KOPT-K1 (cell line): ENCODE measurements at regions not wholly inside any gene's neighbourhood (a gene's known extent, or its start where the extent isn't known, plus 50 kb on each side); places are given as distances from the start of the nearest gene placed in this dataset.
"Not testable (repeated sequence)": the region's sequence is repeated elsewhere in the genome, so short reads cannot be mapped to it uniquely, and the experiment has no call there.

Experiments used
- H3K27ac ChIP-seq: fragments of 200-600 bp; sonication (generic); 2 replicates; pipeline ENCODE4 v1.5.1; 2016; ENCODE audit warnings: antibody characterized with exemption, mild to moderate bottlenecking, low read depth, low read length; ENCODE audit not compliant: poor library complexity, severe bottlenecking
- H3K36me3 ChIP-seq: fragments of 200-600 bp; sonication (generic); 2 replicates; pipeline ENCODE4 v1.5.1; 2017; ENCODE audit warnings: antibody characterized with exemption, mild to moderate bottlenecking, low read length, moderate library complexity; ENCODE audit not compliant: insufficient read depth
- H3K9me3 ChIP-seq: fragments of 200-600 bp; sonication (generic); 2 replicates; pipeline ENCODE4 v1.5.1; 2017; ENCODE audit warnings: antibody characterized with exemption, low read length, mild to moderate bottlenecking; ENCODE audit not compliant: insufficient read depth, poor library complexity, severe bottlenecking

GRCh38 chr4:44985152-44985551 lies 258.8 kb upstream of the GNPDA2 start:
- Histone ChIP-seq H3K27ac (no peak overlapping the region), H3K9me3 (no peaks in the 10 kb centered on the region), H3K36me3 (no peaks in the 10 kb centered on the region)

DNA sequence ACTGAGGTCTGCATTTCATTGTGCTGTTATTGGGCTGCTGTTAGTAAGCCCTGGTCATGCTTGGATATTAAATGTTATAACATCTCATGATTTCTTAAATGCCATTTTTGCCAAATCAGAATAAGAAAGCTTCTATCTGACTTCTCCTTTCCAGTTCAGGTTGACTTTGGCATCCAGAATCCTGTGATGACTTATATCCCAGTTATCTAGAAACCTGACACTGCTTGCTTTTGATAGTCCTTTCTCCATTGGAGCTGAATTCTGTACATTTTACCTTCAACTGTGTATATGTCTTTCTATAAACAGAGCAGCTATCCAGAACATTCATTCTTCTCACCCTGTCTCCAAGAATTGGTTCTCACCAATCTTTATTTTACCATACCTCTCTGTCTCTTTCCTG lies 257.7 kb upstream of the GNPDA2 start:
- Histone ChIP-seq H3K9me3 (no peaks in the 10 kb centered on the region), H3K27ac (no peak overlapping the region), H3K36me3 (no peaks in the 10 kb centered on the region)

GRCh38 chr4:44983083-44983482 lies 256.7 kb upstream of the GNPDA2 start:
- Histone ChIP-seq H3K9me3 (no peaks in the 10 kb centered on the region), H3K36me3 (no peaks in the 10 kb centered on the region), H3K27ac (no peak overlapping the region)

- no peaks in the 10 kb centered on the region for H3K36me3 ChIP-seq
- H3K27ac ChIP-seq = no peak overlapping the region
- no peaks in the 10 kb centered on the region for H3K9me3 ChIP-seq
Measured at GRCh38 chr4:44978020-44978419, 251.7 kb upstream of the GNPDA2 start.

GRCh38 chr4:44965435-44966095 lies 239.2 kb upstream of the GNPDA2 start:
- Histone ChIP-seq H3K36me3 (no peaks in the 10 kb centered on the region), H3K9me3 (peaks cover 19% of the 10 kb centered on the region), H3K27ac (no peak overlapping the region)

- H3K27ac ChIP-seq, H3K36me3 ChIP-seq: not testable (repeated sequence)
Measured at GRCh38 chr4:44964086-44964485, 237.7 kb upstream of the GNPDA2 start.

GRCh38 chr4:44961001-44961755 lies 234.8 kb upstream of the GNPDA2 start:
- H3K9me3 ChIP-seq = peaks cover 19% of the 10 kb centered on the region

More at GRCh38 chr4:44964086-44964485, 237.7 kb upstream of the GNPDA2 start:
- H3K9me3 ChIP-seq = peaks cover 19% of the 10 kb centered on the region

DNA sequence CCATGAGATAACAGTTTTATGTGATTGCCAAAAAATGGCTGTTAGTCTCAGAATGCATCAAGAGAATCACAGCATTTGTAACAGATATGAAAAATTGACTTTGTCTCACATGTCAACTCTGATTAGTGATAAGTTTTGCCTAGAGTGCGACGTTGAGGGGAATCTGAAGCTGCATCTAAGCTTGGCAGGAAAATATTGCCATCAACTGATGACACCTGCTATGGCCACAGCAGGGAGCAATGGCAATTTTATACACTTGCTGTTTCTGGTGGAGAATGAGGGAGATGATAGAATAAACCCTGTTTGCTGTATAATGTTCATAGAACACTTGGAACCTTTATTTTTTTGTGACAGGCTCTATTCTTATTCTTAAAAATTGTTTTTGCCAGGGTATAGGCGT lies 205.4 kb upstream of the GNPDA2 start:
- no peaks in the 10 kb centered on the region for H3K9me3 ChIP-seq
- H3K36me3 ChIP-seq = no peaks in the 10 kb centered on the region

More at GRCh38 chr4:44961001-44961755, 234.8 kb upstream of the GNPDA2 start:
- Histone ChIP-seq H3K27ac (no peak overlapping the region), H3K36me3 (no peaks in the 10 kb centered on the region)

DNA sequence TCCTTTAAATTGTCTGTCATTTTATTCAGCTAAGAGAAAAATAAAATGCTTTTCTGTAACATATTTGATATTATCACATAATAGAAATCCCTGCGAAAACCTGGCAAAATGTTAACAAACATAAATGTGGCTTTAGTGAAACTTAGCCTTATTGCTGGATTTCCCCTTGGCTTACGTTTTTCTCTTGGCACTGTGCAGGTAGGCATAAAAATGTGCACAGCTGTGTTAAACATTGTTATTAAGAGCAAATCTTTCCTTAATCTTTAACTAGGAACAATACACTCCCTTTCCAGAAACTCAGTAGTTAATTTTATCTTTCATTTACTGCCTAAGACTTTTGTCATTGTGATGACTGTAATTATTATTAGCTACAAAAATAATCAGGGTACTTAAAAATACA lies 202.4 kb upstream of the GNPDA2 start:
- Histone ChIP-seq H3K36me3 (no peaks in the 10 kb centered on the region), H3K9me3 (no peaks in the 10 kb centered on the region), H3K27ac (no peak overlapping the region)

More for the DNA sequence above, 205.4 kb upstream of the GNPDA2 start:
- H3K27ac ChIP-seq = no peak overlapping the region

GRCh38 chr4:44927399-44928380 lies 201.3 kb upstream of the GNPDA2 start:
- H3K36me3 ChIP-seq = no peaks in the 10 kb centered on the region

GRCh38 chr4:44916411-44916810 lies 190.1 kb upstream of the GNPDA2 start:
- Histone ChIP-seq H3K36me3 (no peaks in the 10 kb centered on the region), H3K9me3 (no peaks in the 10 kb centered on the region), H3K27ac (no peak overlapping the region)

More at GRCh38 chr4:44927399-44928380, 201.3 kb upstream of the GNPDA2 start:
- H3K27ac ChIP-seq = no peak overlapping the region
- H3K9me3 ChIP-seq = no peaks in the 10 kb centered on the region

GRCh38 chr4:44914748-44915147 lies 188.4 kb upstream of the GNPDA2 start:
- Histone ChIP-seq H3K36me3 (no peaks in the 10 kb centered on the region), H3K27ac (no peak overlapping the region)

GRCh38 chr4:44914223-44914622 lies 187.9 kb upstream of the GNPDA2 start:
- no peaks in the 10 kb centered on the region for H3K36me3 ChIP-seq
- no peaks in the 10 kb centered on the region for H3K9me3 ChIP-seq
- no peak overlapping the region for H3K27ac ChIP-seq

More at GRCh38 chr4:44914748-44915147, 188.4 kb upstream of the GNPDA2 start:
- no peaks in the 10 kb centered on the region for H3K9me3 ChIP-seq

DNA sequence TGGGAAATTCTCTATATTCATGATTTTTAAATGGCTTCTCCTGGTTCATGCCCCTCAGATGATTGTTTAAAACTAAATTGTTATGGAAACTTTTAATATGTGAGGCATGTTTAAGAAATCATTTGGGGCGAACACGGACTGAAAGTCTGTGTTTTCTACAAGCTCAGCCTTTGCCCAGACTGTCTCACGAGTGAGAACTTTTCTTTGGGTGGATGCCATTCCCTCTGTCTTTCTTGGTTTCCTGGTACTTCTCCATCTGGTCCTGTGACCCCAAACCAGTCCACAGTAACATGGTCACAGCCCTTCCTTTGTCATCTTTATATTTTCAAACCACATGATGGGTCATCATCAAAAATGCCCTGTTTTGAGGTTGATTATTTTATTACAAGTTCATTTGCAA lies 186.6 kb upstream of the GNPDA2 start:
- Histone ChIP-seq H3K27ac (no peak overlapping the region), H3K9me3 (no peaks in the 10 kb centered on the region), H3K36me3 (no peaks in the 10 kb centered on the region)

GRCh38 chr4:44908565-44908964 lies 182.2 kb upstream of the GNPDA2 start:
- H3K36me3 ChIP-seq = no peaks in the 10 kb centered on the region
- no peak overlapping the region for H3K27ac ChIP-seq
- no peaks in the 10 kb centered on the region for H3K9me3 ChIP-seq
